Thyroid gland (tissue), 4 donors: ENCODE measurements at regions not wholly inside any gene's neighbourhood (a gene's known extent, or its start where the extent isn't known, plus 50 kb on each side); places are given as distances from the start of the nearest gene placed in this dataset. TPM values are rescaled to one million over a fixed set of nuclear protein-coding genes. Genes with fewer than 3 reads are reported as not detected.
"Not testable (repeated sequence)": the region's sequence is repeated elsewhere in the genome, so short reads cannot be mapped to it uniquely, and the experiment has no call there.

Experiments used
- DNase-seq, 2 donors: peaks; one replicate each; pipeline ENCODE4 v3.0.0-alpha.2; 2019
- H3K27ac ChIP-seq, 3 donors: fragments of 200-600 bp; sonication (generic); 1 replicate in 2 of 3; 2 replicates in 1 of 3; pipeline ENCODE4 v1.5.1; 2016 to 2019; ENCODE audit warnings: mild to moderate bottlenecking in 1 of 3, moderate library complexity in 1 of 3
- H3K27me3 ChIP-seq: fragments of 200-600 bp; sonication (generic); one replicate; pipeline ENCODE4 v1.5.1; 2019
- H3K36me3 ChIP-seq, 2 donors: fragments of 200-600 bp; sonication (generic); one replicate each; pipeline ENCODE4 v1.5.1; 2016 to 2019
- H3K4me1 ChIP-seq, 2 donors: fragments of 200-600 bp; sonication (generic); one replicate each; pipeline ENCODE4 v1.5.1; 2017 to 2019
- H3K4me3 ChIP-seq, 3 donors: fragments of 200-600 bp; sonication (generic); replicated peaks in 1 of 3; 1 replicate in 2 of 3; 2 replicates in 1 of 3; pipeline ENCODE4 v1.5.1; 2016; ENCODE audit warnings: mild to moderate bottlenecking in 1 of 3
- H3K9me3 ChIP-seq: fragments of 200-600 bp; sonication (generic); one replicate; pipeline ENCODE4 v1.5.1; 2017
- POLR2A ChIP-seq, 2 donors: fragments of 450-650 bp; IDR thresholded peaks; one replicate each; pipeline ENCODE4 v1.6.1; 2017; ENCODE audit warnings: antibody characterized with exemption in 2 of 2, mild to moderate bottlenecking in 2 of 2, moderate library complexity in 1 of 2
- WGBS, 2 donors: methylation state at CpG; one replicate each; pipeline ENCODE4 v1.1.5; 2017; 5-methylcytosine and 5-hydroxymethylcytosine counted together
- intact Hi-C: fragments of 100-400 bp; cut with DNase I; formaldehyde crosslinking; loops from one replicate; pipeline ENCODE4 v1.15.1; 2023
- small RNA-seq: library from RNA; depleted of rRNA; stranded (forward); fragments of <200 nt; gene quantifications from one replicate; pipeline ENCODE3, GENCODE V24; 2016
- TF ChIP-seq, protein P1 (sequence below), 6 experiments: fragments of 200-600 bp in 3 of 6; fragments of 450-650 bp in 3 of 6; sonication (generic) in 3 of 6; IDR thresholded peaks; one replicate each; pipeline ENCODE4 v1.5.1; 2016 to 2019; ENCODE audit warnings: antibody characterized with exemption in 6 of 6, mild to moderate bottlenecking in 2 of 6, inconsistent platforms in 1 of 6, moderate library complexity in 1 of 6

DNA sequence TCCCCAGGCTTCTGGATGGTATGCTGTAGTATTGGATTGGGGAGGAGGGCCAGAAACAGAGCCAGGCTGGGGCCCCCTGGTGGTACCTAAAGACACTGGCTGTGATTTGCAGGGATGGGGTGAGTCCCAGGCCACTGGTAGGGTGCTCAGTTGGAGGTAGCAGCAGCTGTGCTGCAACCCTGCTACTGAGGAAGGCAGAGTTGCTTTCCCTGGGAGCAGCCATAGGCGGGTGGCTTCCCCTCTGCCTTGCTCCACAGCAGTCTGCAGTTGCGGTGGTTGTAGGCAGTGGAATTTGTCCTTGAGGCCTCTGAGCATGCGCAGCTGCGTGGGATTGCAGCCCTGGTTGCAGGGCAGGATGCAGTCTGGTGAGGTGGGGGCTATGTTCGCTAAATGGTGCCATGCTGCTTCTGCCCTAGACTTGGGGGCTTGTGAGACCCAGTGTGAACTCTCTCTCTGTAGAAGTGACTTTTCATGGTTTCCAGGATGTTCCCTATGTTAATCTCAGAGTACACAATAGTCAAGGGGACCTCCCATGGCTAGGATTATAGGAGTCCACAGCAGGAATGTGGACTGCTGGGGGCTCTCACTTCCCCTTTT is 443.5 kb downstream of the XIRP2 start:
- H3K36me3 ChIP-seq: no peaks in the 10 kb centered on the region
- no peak for TF ChIP-seq POLR2A (IDR thresholded peaks at IDR 0.05)
- TF ChIP-seq, protein P1, sequence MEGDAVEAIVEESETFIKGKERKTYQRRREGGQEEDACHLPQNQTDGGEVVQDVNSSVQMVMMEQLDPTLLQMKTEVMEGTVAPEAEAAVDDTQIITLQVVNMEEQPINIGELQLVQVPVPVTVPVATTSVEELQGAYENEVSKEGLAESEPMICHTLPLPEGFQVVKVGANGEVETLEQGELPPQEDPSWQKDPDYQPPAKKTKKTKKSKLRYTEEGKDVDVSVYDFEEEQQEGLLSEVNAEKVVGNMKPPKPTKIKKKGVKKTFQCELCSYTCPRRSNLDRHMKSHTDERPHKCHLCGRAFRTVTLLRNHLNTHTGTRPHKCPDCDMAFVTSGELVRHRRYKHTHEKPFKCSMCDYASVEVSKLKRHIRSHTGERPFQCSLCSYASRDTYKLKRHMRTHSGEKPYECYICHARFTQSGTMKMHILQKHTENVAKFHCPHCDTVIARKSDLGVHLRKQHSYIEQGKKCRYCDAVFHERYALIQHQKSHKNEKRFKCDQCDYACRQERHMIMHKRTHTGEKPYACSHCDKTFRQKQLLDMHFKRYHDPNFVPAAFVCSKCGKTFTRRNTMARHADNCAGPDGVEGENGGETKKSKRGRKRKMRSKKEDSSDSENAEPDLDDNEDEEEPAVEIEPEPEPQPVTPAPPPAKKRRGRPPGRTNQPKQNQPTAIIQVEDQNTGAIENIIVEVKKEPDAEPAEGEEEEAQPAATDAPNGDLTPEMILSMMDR (IDR thresholded peaks at IDR 0.05): no peak
- intact Hi-C loops: no loop called here
- no peak overlapping the region for H3K4me3 ChIP-seq
- no peaks in the 10 kb centered on the region for H3K27me3 ChIP-seq
- no peak for DNase-seq
- no peak overlapping the region for H3K27ac ChIP-seq
- H3K9me3 ChIP-seq: no peaks in the 10 kb centered on the region
- no peaks in the 10 kb centered on the region for H3K4me1 ChIP-seq
- WGBS, 2 donors: 40 to 55% methylated on average over 4 of the region's 5 CpGs

DNA sequence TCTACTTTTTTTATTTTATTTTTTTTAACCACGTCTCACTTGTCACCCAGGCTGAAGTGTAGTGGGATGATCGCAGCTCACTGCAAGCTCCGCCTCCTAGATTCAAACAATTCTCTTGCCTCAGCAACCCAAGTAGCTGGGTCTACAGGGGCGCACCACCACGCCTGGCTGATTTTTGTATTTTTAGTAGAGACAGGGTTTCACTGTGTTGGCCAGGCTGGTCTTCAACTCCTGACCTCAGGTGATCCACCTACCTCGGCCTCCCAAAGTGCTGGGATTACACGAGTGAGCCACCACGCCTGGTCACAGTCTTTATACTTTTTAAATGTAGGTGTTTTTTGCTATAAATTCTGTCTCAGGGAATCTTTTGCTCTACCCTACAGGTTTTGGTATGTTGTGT is 440.5 kb downstream of the XIRP2 start:
- H3K36me3 ChIP-seq, H3K27ac ChIP-seq, H3K4me1 ChIP-seq, H3K27me3 ChIP-seq, H3K9me3 ChIP-seq, H3K4me3 ChIP-seq, intact Hi-C loops, DNase-seq: not testable (repeated sequence)
- WGBS, 2 donors: 95 to 96% methylated on average over 8 of the region's 8 CpGs

DNA sequence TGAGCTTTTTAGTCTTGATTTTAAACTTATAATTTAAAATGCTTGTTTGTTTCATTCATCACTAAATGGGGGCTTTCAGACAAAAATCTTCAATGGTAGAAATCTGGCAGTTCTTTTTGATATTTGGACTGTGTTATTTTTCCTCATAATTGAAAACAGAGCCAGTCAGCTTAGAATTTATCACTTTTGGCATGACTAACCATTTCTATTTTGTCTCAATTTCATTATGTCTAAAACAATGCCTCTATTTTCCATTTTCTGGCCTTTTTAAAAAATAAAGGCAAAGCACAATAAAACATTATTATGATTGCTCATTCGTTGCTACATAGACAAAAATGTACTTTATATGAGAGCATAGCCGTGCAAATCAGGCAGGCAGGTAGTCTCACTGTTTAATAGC is 434.5 kb downstream of the XIRP2 start:
- Histone ChIP-seq H3K36me3 (no peaks in the 10 kb centered on the region), H3K4me3 (no peak overlapping the region), H3K27ac (no peak overlapping the region), H3K9me3 (no peaks in the 10 kb centered on the region), H3K27me3 (no peaks in the 10 kb centered on the region), H3K4me1 (no peaks in the 10 kb centered on the region)
- no peak for TF ChIP-seq POLR2A (IDR thresholded peaks at IDR 0.05)
- no peak for DNase-seq
- intact Hi-C loops: no loop called here
- WGBS, 2 donors: 83 to 86% methylated on average over 2 of the region's 2 CpGs

DNA sequence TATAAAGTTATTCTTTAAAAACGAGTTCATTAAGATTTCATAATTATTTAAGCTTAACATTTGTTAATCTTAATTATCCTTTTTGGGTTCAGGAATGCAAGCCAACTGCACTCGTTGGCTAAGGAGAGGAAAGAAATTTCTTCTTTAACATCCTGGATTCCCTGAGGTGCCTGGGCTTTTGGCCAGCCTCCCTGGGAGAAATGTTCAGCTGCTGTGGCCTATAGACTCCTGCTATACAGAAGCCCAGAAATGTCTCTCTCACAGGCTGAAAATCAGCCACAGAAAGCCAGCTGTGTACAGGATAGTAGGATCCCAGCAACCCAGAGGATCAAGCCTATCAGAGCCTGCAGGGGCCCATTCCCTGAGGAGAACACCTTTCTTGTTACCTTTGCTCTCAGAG is 430.3 kb downstream of the XIRP2 start:
- no peak overlapping the region for H3K4me3 ChIP-seq
- intact Hi-C loops: no loop called here
- no peaks in the 10 kb centered on the region for H3K9me3 ChIP-seq
- DNase-seq: no peak
- no peaks in the 10 kb centered on the region for H3K27me3 ChIP-seq
- H3K27ac ChIP-seq: no peak overlapping the region
- TF ChIP-seq, protein P1 (IDR thresholded peaks at IDR 0.05): no peak
- TF ChIP-seq POLR2A (IDR thresholded peaks at IDR 0.05): no peak
- H3K4me1 ChIP-seq: no peaks in the 10 kb centered on the region
- H3K36me3 ChIP-seq: no peaks in the 10 kb centered on the region
- 60 to 70% methylated on average over 2 of the region's 2 CpGs for WGBS, 2 donors

DNA sequence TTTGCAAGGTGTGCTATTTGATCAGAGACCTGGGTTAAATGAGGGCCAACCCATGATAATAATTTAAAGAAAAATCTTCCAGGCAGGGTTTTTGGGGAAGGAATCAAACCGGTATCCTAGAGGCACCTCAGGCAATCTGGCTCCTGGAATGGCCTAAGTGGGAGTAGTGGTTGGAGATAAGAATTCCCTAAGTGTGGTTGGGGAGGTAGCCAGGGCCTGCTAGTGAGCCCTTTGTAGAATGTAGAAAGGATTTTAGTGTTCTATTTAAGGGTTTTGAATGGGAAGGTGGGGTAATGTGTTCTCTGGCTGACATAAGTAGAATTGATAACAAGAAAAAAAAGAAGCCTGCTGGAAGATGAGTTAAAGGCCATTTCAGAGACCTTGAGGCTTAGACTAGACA is 422.2 kb downstream of the XIRP2 start:
- no peak for DNase-seq
- H3K9me3 ChIP-seq: no peaks in the 10 kb centered on the region
- no peak for TF ChIP-seq POLR2A (IDR thresholded peaks at IDR 0.05)
- TF ChIP-seq, protein P1 (IDR thresholded peaks at IDR 0.05): no peak
- H3K27ac ChIP-seq: no peak overlapping the region
- no peaks in the 10 kb centered on the region for H3K36me3 ChIP-seq
- H3K27me3 ChIP-seq: no peaks in the 10 kb centered on the region
- WGBS, 2 donors: 21 to 39% methylated on average over 1 of the region's 1 CpG
- no peaks in the 10 kb centered on the region for H3K4me1 ChIP-seq
- intact Hi-C loops: no loop called here
- H3K4me3 ChIP-seq: no peak overlapping the region

Small RNA genes lying in the stretch of these regions (small RNA-seq; reads per million reads assigned to genes)
- not detected for gene RNU7-148P
